IMR-90 (cell line): ENCODE measurements at regions not wholly inside any gene's neighbourhood (a gene's known extent, or its start where the extent isn't known, plus 50 kb on each side); places are given as distances from the start of the nearest gene placed in this dataset.

Experiments
- ATAC-seq: fragments of 200-7000 bp; cut with Tn5 transposase; 2 replicates; pipeline ENCODE4 v1.9.1; 2020; ENCODE audit warnings: low read depth, mild to moderate bottlenecking, moderate library complexity
- BruUV-seq: library from RNA; stranded (reverse); fragments of 400-500 nt; replicated peaks from 2 replicates; lab custom pipeline; 2021; lab: Mats Ljungman, UMichigan
- CTCF ChIA-PET: fragments of 300-600 bp; formaldehyde crosslinking; extraction: SDS; loops from one replicate; lab custom pipeline; 2021; ENCODE audit warnings: antibody characterized with exemption; lab: Yijun Ruan, JAX
- POLR2A ChIA-PET: fragments of 300-600 bp; sonication (Branson Sonifier 250); formaldehyde crosslinking; loops from one replicate; lab custom pipeline; 2022; ENCODE audit warnings: antibody characterized with exemption; ENCODE audit not compliant: unreplicated experiment; lab: Charles Lee
- DNase-seq: peaks from one replicate; pipeline ENCODE4 v3.0.0; 2013
- H2AFZ ChIP-seq: replicated peaks from 2 replicates; pipeline ENCODE3; 2013; ENCODE audit warnings: low read length, mild to moderate bottlenecking; ENCODE audit not compliant: poor library complexity
- H2AK5ac ChIP-seq: 2 replicates; pipeline ENCODE4 v1.6.1; 2013; ENCODE audit warnings: low read depth, low read length, inconsistent platforms
- H2AK9ac ChIP-seq: replicated peaks from 2 replicates; pipeline ENCODE3; 2013; ENCODE audit warnings: mild to moderate bottlenecking, low read depth, low read length, moderate library complexity; ENCODE audit not compliant: poor library complexity
- H2BK120ac ChIP-seq: 2 replicates; pipeline ENCODE4 v1.6.1; 2013; ENCODE audit warnings: low read depth, low read length, inconsistent platforms
- H2BK15ac ChIP-seq: 3 replicates; pipeline ENCODE4 v1.6.1; 2013; ENCODE audit warnings: low read depth, low read length, inconsistent platforms
- H2BK20ac ChIP-seq: 2 replicates; pipeline ENCODE4 v1.6.1; 2013; ENCODE audit warnings: low read depth, mild to moderate bottlenecking, inconsistent platforms, low read length, moderate library complexity
- H2BK5ac ChIP-seq: 2 replicates; pipeline ENCODE4 v1.6.1; 2013; ENCODE audit warnings: mild to moderate bottlenecking, low read depth, low read length, inconsistent platforms; ENCODE audit not compliant: poor library complexity, severe bottlenecking
- H3K14ac ChIP-seq: replicated peaks from 2 replicates; pipeline ENCODE4 v1.6.1; 2013; ENCODE audit warnings: low read depth, low read length, inconsistent platforms
- H3K18ac ChIP-seq: 2 replicates; pipeline ENCODE4 v1.6.1; 2013; ENCODE audit warnings: low read depth, low read length, control low read depth
- H3K23ac ChIP-seq: 2 replicates; pipeline ENCODE4 v1.6.1; 2013; ENCODE audit warnings: low read depth, low read length, inconsistent platforms
- H3K27ac ChIP-seq: 2 replicates; pipeline ENCODE4 v1.5.1; 2013; ENCODE audit warnings: mild to moderate bottlenecking, control low read depth, low read length; ENCODE audit not compliant: insufficient read depth
- H3K27me3 ChIP-seq: 2 replicates; pipeline ENCODE4 v1.6.1; 2013; ENCODE audit warnings: low read length; ENCODE audit not compliant: control insufficient read depth, insufficient read depth
- H3K36me3 ChIP-seq: 2 replicates; pipeline ENCODE4 v1.6.1; 2013; ENCODE audit warnings: low read length, mixed read lengths; ENCODE audit not compliant: control insufficient read depth, insufficient read depth
- H3K4ac ChIP-seq: 2 replicates; pipeline ENCODE4 v1.6.1; 2013; ENCODE audit warnings: low read depth, low read length, inconsistent platforms
- H3K4me1 ChIP-seq: 2 replicates; pipeline ENCODE4 v1.6.1; 2013; ENCODE audit warnings: low read length, mixed read lengths; ENCODE audit not compliant: control insufficient read depth, insufficient read depth
- H3K4me2 ChIP-seq: 2 replicates; pipeline ENCODE4 v1.6.1; 2013; ENCODE audit warnings: low read depth, mild to moderate bottlenecking, control low read depth, low read length, moderate library complexity
- H3K4me3 ChIP-seq: 2 replicates; pipeline ENCODE4 v1.5.1; 2013; ENCODE audit warnings: low read depth, mild to moderate bottlenecking, control low read depth, low read length, moderate library complexity; ENCODE audit not compliant: insufficient read depth
- H3K56ac ChIP-seq: 2 replicates; pipeline ENCODE4 v1.6.1; 2013; ENCODE audit warnings: low read length, inconsistent platforms; ENCODE audit not compliant: insufficient read depth; ENCODE audit errors: extremely low read depth
- H3K79me1 ChIP-seq, 2 experiments: 2 replicates each; pipeline ENCODE4 v1.6.1; 2013; ENCODE audit warnings: low read length in 2 of 2, inconsistent platforms in 1 of 2, low read depth in 1 of 2
- H3K9ac ChIP-seq: 2 replicates; pipeline ENCODE4 v1.6.1; 2013; ENCODE audit warnings: low read depth, low read length, control low read depth
- H3K9me1 ChIP-seq: 2 replicates; pipeline ENCODE4 v1.6.1; 2013; ENCODE audit warnings: low read length, inconsistent platforms; ENCODE audit not compliant: insufficient read depth
- H3K9me3 ChIP-seq: 2 replicates; pipeline ENCODE4 v1.6.1; 2013; ENCODE audit warnings: low read length; ENCODE audit not compliant: control insufficient read depth, insufficient read depth
- H4K20me1 ChIP-seq: 2 replicates; pipeline ENCODE4 v1.6.1; 2013; ENCODE audit warnings: low read length, inconsistent platforms; ENCODE audit not compliant: insufficient read depth
- H4K5ac ChIP-seq: 2 replicates; pipeline ENCODE4 v1.6.1; 2013; ENCODE audit warnings: mild to moderate bottlenecking, low read depth, low read length, control low read depth
- H4K8ac ChIP-seq, 2 experiments: 2 replicates each; pipeline ENCODE4 v1.6.1; 2013; ENCODE audit warnings: low read depth in 2 of 2, low read length in 2 of 2, control low read depth in 1 of 2, inconsistent platforms in 1 of 2
- H4K91ac ChIP-seq: 2 replicates; pipeline ENCODE4 v1.6.1; 2013; ENCODE audit warnings: low read depth, low read length, inconsistent platforms; ENCODE audit not compliant: insufficient read depth
- BHLHE40 ChIP-seq: fragments of 150-350 bp; IDR thresholded peaks from 2 replicates; pipeline ENCODE4 v1.6.1; 2016; ENCODE audit warnings: mild to moderate bottlenecking, low read depth, low read length
- CEBPB ChIP-seq: IDR thresholded peaks from 2 replicates; pipeline ENCODE4 v1.6.1; 2012; ENCODE audit warnings: low read depth, low read length, improper control_type of control experiment
- FOS ChIP-seq: fragments of 150-350 bp; IDR thresholded peaks from 2 replicates; pipeline ENCODE4 v1.6.1; 2016; ENCODE audit warnings: low read depth, low read length
- MAFK ChIP-seq: IDR thresholded peaks from 2 replicates; pipeline ENCODE4 v1.6.1; 2012; ENCODE audit warnings: low read depth, low read length, improper control_type of control experiment
- MAZ ChIP-seq: IDR thresholded peaks from 2 replicates; pipeline ENCODE4 v1.6.1; 2012; ENCODE audit warnings: low read depth, mild to moderate bottlenecking, low read length, improper control_type of control experiment, moderate library complexity, borderline replicate concordance
- MXI1 ChIP-seq: IDR thresholded peaks from 2 replicates; pipeline ENCODE4 v1.6.1; 2012; ENCODE audit warnings: low read depth, mild to moderate bottlenecking, low read length, moderate library complexity, borderline replicate concordance
- RFX5 ChIP-seq: IDR thresholded peaks from 2 replicates; pipeline ENCODE4 v1.8.0; 2012; ENCODE audit warnings: low read depth, mild to moderate bottlenecking, low read length, moderate library complexity
- WGBS, 2 experiments: methylation state at CpG; one replicate each; pipeline versions ENCODE4 v1.1.5 to v1.1.7; 2013; ENCODE audit warnings: missing lambda C conversion rate in 2 of 2; ENCODE audit not compliant: insufficient read length in 1 of 2; ENCODE audit errors: extremely low coverage in 2 of 2; 5-methylcytosine and 5-hydroxymethylcytosine counted together
- dilution Hi-C: fragments of 300-500 bp; cut with HindIII; formaldehyde crosslinking; loops from one replicate; pipeline ENCODE4 v1.14.3; 2018; ENCODE audit warnings: low sequenced_read_pairs; ENCODE audit not compliant: unreplicated experiment
- in situ Hi-C: fragments of 300-500 bp; cut with MboI; formaldehyde crosslinking; loops from 3 replicates; pipeline ENCODE4 v1.14.3; 2019; ENCODE audit warnings: low sequenced_read_pairs, inconsistent platforms, mixed read lengths
- intact Hi-C: fragments of 100-400 bp; cut with micrococcal nuclease; formaldehyde crosslinking; loops from 2 replicates; pipeline ENCODE4 v1.10.0; 2022
- TF ChIP-seq, protein P1 (sequence below): fragments of 150-350 bp; IDR thresholded peaks from 2 replicates; pipeline ENCODE4 v1.6.1; 2016; ENCODE audit warnings: low read depth, mild to moderate bottlenecking, low read length, moderate library complexity, borderline replicate concordance
- TF ChIP-seq, protein P2 (sequence below): conservative IDR thresholded peaks from 2 replicates; pipeline ENCODE4 v1.5.1; 2012; ENCODE audit warnings: mild to moderate bottlenecking, low read depth, low read length, improper control_type of control experiment
- TF ChIP-seq, protein P3 (sequence below): fragments of 150-350 bp; IDR thresholded peaks from 2 replicates; pipeline ENCODE4 v1.6.1; 2017; ENCODE audit warnings: mild to moderate bottlenecking, antibody characterized with exemption, low read length, low read depth

DNA sequence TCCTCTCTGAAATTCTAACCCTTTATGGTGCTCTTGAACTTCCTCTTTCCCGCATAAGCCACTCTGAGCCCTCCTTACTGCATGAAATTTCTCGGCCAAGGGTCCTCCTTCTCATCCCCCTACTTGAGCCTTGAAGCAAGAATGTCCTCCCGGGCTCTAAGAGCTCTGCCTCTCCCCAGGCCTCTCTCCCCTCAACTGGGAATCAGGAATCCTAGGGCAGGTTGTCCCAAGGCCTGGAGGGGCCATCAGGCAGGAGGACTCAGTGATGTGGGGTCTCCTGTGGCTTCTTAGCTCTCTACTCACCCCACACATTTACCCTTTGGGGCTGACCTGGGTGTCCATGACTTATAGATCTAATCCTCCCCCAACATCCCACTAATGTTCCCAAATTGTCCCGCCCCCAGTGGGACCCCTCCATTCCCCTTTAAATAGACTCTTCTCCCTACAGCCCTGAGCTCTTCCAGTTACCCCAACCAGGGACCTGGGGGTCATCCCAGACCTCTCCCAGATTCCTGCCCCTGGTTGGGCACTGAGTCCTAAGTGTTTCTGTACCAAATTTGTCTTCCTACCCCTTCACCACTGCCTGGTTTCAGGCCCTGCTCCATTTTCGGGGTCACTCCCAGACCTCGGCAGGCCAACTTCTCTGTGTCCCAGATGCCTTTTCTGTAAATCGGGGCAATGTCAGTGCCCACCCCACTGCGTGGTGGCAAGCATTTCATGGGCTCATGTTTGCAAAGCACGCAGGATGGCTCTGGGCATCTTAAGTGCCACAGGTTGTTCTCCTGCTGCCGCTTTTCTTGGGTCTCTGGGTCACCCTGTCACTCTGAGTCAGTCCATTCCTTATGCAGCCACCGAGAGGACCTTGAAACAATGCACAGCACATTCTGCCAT is 171.2 kb downstream of the ASB1 start (continued):
- no peak for TF ChIP-seq MXI1

DNA sequence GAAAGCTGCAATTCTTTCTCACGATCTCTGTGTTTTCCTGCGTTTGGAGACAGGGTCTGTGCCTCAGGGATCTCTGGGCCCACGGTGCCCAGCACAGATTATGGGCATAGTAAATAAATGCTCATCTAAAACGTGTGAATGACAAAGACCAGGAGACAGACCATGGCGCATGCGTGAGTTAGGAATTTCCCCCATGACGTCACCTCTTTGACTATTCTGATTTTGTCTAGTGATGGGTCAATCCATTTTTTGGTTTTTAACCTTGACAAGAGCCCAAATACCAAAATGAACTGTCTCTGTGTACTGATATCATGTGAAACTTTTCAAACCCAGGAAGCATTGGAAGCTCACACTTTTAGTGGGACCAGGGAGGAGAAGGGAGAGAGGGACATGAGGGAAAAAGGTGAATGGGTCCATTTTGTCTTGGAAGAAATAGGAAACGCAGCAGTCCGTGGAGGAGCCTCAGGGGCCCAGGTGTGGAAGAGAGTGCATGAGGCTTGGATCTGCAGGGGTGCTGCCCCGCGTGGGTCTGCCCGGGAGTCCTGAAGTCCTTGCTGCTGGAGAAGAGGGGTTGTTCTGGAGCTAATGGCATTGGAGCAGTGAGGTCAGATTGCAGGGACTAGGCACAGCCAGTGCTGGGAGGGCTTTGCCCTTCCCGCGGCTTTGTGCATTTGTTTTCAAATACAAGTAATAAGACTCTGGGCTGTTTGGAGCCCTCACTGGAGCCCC is 172.2 kb downstream of the ASB1 start:
- in situ Hi-C loops, result no loop called here
- Histone ChIP-seq H2BK120ac (no peak overlapping the region), H4K20me1 (no peaks in the 10 kb centered on the region), H2AK5ac (0 out of 2 replicates have a peak overlapping the region, but pooled peaks have one; percentile 38), H3K4ac (no peak overlapping the region; the same call in 1 of the 2 replicates), H2BK20ac (no peak overlapping the region), H3K4me2 (no peak overlapping the region), H3K14ac (no peak overlapping the region), H3K4me1 (peaks cover 12% of the 10 kb centered on the region; the same call in 1 of the 2 replicates), H3K36me3 (no peaks in the 10 kb centered on the region), H3K9ac (no peak overlapping the region), H3K27ac (no peak overlapping the region), H3K9me3 (no peaks in the 10 kb centered on the region), H2AFZ (no peak overlapping the region), H2BK15ac (no peak overlapping the region), H3K4me3 (no peak overlapping the region), H3K23ac (no peak overlapping the region), H3K27me3 (no peaks in the 10 kb centered on the region), H4K91ac (peak overlapping the region; percentile 15; the same call in 1 of the 2 replicates), H3K18ac (no peak overlapping the region), H2BK5ac (no peak overlapping the region), H4K8ac (no peak overlapping the region), H3K56ac (no peak overlapping the region), H3K9me1 (no peaks in the 10 kb centered on the region), H3K79me1 (no peaks in the 10 kb centered on the region), H4K5ac (no peak overlapping the region), H2AK9ac (no peak overlapping the region)
- BruUV-seq, result no TSS peak
- ATAC-seq (no peak), DNase-seq (no peak)
- intact Hi-C loops, result no loop called here
- dilution Hi-C loops, result no loop called here
- CTCF ChIA-PET, result no interaction called here
- POLR2A ChIA-PET, result no interaction called here
- TF ChIP-seq, protein P1, sequence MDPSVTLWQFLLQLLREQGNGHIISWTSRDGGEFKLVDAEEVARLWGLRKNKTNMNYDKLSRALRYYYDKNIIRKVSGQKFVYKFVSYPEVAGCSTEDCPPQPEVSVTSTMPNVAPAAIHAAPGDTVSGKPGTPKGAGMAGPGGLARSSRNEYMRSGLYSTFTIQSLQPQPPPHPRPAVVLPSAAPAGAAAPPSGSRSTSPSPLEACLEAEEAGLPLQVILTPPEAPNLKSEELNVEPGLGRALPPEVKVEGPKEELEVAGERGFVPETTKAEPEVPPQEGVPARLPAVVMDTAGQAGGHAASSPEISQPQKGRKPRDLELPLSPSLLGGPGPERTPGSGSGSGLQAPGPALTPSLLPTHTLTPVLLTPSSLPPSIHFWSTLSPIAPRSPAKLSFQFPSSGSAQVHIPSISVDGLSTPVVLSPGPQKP, result no peak
- TF ChIP-seq, protein P2, sequence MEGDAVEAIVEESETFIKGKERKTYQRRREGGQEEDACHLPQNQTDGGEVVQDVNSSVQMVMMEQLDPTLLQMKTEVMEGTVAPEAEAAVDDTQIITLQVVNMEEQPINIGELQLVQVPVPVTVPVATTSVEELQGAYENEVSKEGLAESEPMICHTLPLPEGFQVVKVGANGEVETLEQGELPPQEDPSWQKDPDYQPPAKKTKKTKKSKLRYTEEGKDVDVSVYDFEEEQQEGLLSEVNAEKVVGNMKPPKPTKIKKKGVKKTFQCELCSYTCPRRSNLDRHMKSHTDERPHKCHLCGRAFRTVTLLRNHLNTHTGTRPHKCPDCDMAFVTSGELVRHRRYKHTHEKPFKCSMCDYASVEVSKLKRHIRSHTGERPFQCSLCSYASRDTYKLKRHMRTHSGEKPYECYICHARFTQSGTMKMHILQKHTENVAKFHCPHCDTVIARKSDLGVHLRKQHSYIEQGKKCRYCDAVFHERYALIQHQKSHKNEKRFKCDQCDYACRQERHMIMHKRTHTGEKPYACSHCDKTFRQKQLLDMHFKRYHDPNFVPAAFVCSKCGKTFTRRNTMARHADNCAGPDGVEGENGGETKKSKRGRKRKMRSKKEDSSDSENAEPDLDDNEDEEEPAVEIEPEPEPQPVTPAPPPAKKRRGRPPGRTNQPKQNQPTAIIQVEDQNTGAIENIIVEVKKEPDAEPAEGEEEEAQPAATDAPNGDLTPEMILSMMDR, result no peak
- TF ChIP-seq, protein P3, sequence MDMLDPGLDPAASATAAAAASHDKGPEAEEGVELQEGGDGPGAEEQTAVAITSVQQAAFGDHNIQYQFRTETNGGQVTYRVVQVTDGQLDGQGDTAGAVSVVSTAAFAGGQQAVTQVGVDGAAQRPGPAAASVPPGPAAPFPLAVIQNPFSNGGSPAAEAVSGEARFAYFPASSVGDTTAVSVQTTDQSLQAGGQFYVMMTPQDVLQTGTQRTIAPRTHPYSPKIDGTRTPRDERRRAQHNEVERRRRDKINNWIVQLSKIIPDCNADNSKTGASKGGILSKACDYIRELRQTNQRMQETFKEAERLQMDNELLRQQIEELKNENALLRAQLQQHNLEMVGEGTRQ, result no peak
- no peak for TF ChIP-seq CEBPB
- TF ChIP-seq MXI1, result no peak
- TF ChIP-seq MAZ, result no peak
- TF ChIP-seq BHLHE40, result no peak
- no peak for TF ChIP-seq MAFK
- no peak for TF ChIP-seq FOS
- no peak for TF ChIP-seq RFX5
- WGBS, 2 experiments, result 73% methylated on average over 3 of the region's 14 CpGs; no CpG with 5 or more reads in 1 of the 2 experiments
